K562 (cell line): ENCODE measurements at regions not wholly inside any gene's neighbourhood (a gene's known extent, or its start where the extent isn't known, plus 50 kb on each side); places are given as distances from the start of the nearest gene placed in this dataset.

Experiments used
- ATAC-seq: fragments of 200-7000 bp; cut with Tn5 transposase; 3 replicates; pipeline ENCODE4 v1.9.1; 2020; ENCODE audit warnings: moderate library complexity
- BruUV-seq: library from RNA; stranded (reverse); fragments of 400-500 nt; replicated peaks from 2 replicates; lab custom pipeline; 2021; lab: Mats Ljungman, UMichigan
- CTCF ChIA-PET: fragments of 300-600 bp; formaldehyde crosslinking; extraction: SDS; loops from one replicate; lab custom pipeline; 2021; ENCODE audit warnings: low intra/inter-chr PET ratio; lab: Yijun Ruan, JAX
- POLR2A ChIA-PET: fragments of 300-600, 350-650 bp; sonication (Branson Sonifier 250); formaldehyde crosslinking; extraction: SDS; loops from one replicate; lab custom pipeline; 2021; ENCODE audit warnings: antibody characterized with exemption, inconsistent platforms; lab: Yijun Ruan, JAX
- DNase-seq, 4 experiments: peaks; one replicate each; pipeline versions ENCODE4 v3.0.0 to v3.0.0-alpha.2; 2011 to 2018; ENCODE audit warnings: low spot score in 3 of 4, mixed read lengths in 3 of 4; ENCODE audit errors: extremely low read depth in 1 of 4
- FAIRE-seq: peaks from 2 replicates; lab custom pipeline; 2011; peaks lifted over from hg19 to GRCh38; lab: Jason Lieb, UNC
- H2AFZ ChIP-seq: 2 replicates; pipeline ENCODE4 v1.6.0; 2011; ENCODE audit warnings: low read depth, low read length, control low read depth, inconsistent platforms
- H3K27ac ChIP-seq: fragments of 200-600 bp; 3 replicates; pipeline ENCODE4 v1.8.0; 2011; ENCODE audit warnings: low read depth, mild to moderate bottlenecking, control low read depth, inconsistent platforms, low read length, moderate library complexity, mixed read lengths; ENCODE audit errors: extremely low read depth
- H3K27me3 ChIP-seq, 2 experiments: fragments of 300-600 bp in 1 of 2; 2 replicates in 1 of 2; 3 replicates in 1 of 2; pipeline versions ENCODE4 v1.6.0 to v1.8.0; 2011; ENCODE audit warnings: inconsistent platforms in 2 of 2, low read length in 2 of 2, mild to moderate bottlenecking in 1 of 2, mixed read lengths in 1 of 2, moderate library complexity in 1 of 2; ENCODE audit not compliant: control insufficient read depth in 2 of 2, insufficient read depth in 2 of 2
- H3K36me3 ChIP-seq: fragments of 300-600 bp; 3 replicates; pipeline ENCODE4 v1.8.0; 2011; ENCODE audit warnings: mild to moderate bottlenecking, low read length, inconsistent platforms; ENCODE audit not compliant: control insufficient read depth, insufficient read depth
- H3K4me1 ChIP-seq, 2 experiments: fragments of 200-600 bp in 1 of 2; replicated peaks in 1 of 2; 2 replicates in 1 of 2; 3 replicates in 1 of 2; pipeline versions ENCODE4 v1.5.1 to v1.8.0; 2011; ENCODE audit warnings: inconsistent platforms in 2 of 2, low read length in 2 of 2, mild to moderate bottlenecking in 1 of 2, mixed read lengths in 1 of 2, moderate library complexity in 1 of 2; ENCODE audit not compliant: control insufficient read depth in 2 of 2, insufficient read depth in 2 of 2
- H3K4me2 ChIP-seq: 2 replicates; pipeline ENCODE4 v1.6.1; 2011; ENCODE audit warnings: low read length, control low read depth, inconsistent platforms, mixed read lengths; ENCODE audit not compliant: insufficient read depth
- H3K4me3 ChIP-seq: fragments of 200-600 bp; sonication (generic), shearing (Covaris generic); 2 replicates; pipeline ENCODE4 v1.5.1; 2016; ENCODE audit warnings: control low read depth, inconsistent platforms
- H3K79me2 ChIP-seq: fragments of 200-600 bp; 3 replicates; pipeline ENCODE4 v1.8.0; 2011; ENCODE audit warnings: low read length, inconsistent platforms; ENCODE audit not compliant: control insufficient read depth, insufficient read depth
- H3K9ac ChIP-seq, 2 experiments: 2 replicates each; pipeline versions ENCODE4 v1.6.0 to v1.6.1; 2011; ENCODE audit warnings: low read depth in 2 of 2, low read length in 2 of 2, control low read depth in 1 of 2, inconsistent platforms in 1 of 2, mild to moderate bottlenecking in 1 of 2, mixed read lengths in 1 of 2; ENCODE audit not compliant: insufficient read depth in 1 of 2
- H3K9me1 ChIP-seq: one replicate; pipeline ENCODE4 v1.6.0; 2011; ENCODE audit warnings: inconsistent platforms, mild to moderate bottlenecking, low read length, moderate library complexity; ENCODE audit not compliant: control insufficient read depth, insufficient read depth
- H3K9me3 ChIP-seq: replicated peaks from 2 replicates; pipeline ENCODE4 v1.5.1; 2011; ENCODE audit warnings: low read depth, low read length, inconsistent platforms; ENCODE audit not compliant: control insufficient read depth, insufficient read depth
- H4K20me1 ChIP-seq: replicated peaks from 2 replicates; pipeline ENCODE4 v1.6.1; 2011; ENCODE audit warnings: low read length, inconsistent platforms, mixed read lengths; ENCODE audit not compliant: control insufficient read depth, insufficient read depth
- FIP1L1 ChIP-seq: fragments of 200-400 bp; formaldehyde crosslinking; IDR thresholded peaks from 2 replicates; pipeline ENCODE4 v1.6.1; 2018; ENCODE audit warnings: mild to moderate bottlenecking, low read depth, low read length; ENCODE audit not compliant: poor library complexity, severe bottlenecking
- JUND ChIP-seq, 2 experiments: IDR thresholded peaks; 2 replicates in 1 of 2; 3 replicates in 1 of 2; pipeline ENCODE4 v1.6.1; 2011; ENCODE audit warnings: borderline replicate concordance in 2 of 2, low read depth in 2 of 2, low read length in 2 of 2, improper control_type of control experiment in 1 of 2, missing biosample characterization in 1 of 2, missing genetic modification characterization in 1 of 2, missing genetic modification reagents in 1 of 2
- KAT2B ChIP-seq: IDR thresholded peaks from one replicate; pipeline ENCODE4 v1.6.1; 2012; ENCODE audit warnings: low read depth, mild to moderate bottlenecking, control low read depth, inconsistent platforms, low read length, moderate library complexity
- KAT8 ChIP-seq: fragments of 450-650 bp; IDR thresholded peaks from 2 replicates; pipeline ENCODE4 v1.6.1; 2016; ENCODE audit warnings: low read depth, mild to moderate bottlenecking
- KDM2B ChIP-seq: fragments of 250-450 bp; sonication (Bioruptor Pico); IDR thresholded peaks from 2 replicates; pipeline ENCODE4 v1.8.0; 2021; ENCODE audit warnings: mild to moderate bottlenecking, moderate library complexity
- PURB ChIP-seq: sonication (generic); formaldehyde crosslinking; IDR thresholded peaks from 2 replicates; pipeline ENCODE4 v1.9.0; 2021; ENCODE audit warnings: low read depth, mild to moderate bottlenecking, missing genetic modification reagents
- RB1 ChIP-seq: fragments of 450-650 bp; IDR thresholded peaks from 2 replicates; pipeline ENCODE4 v1.6.1; 2017; ENCODE audit warnings: low read depth, mild to moderate bottlenecking
- RBM22 ChIP-seq: fragments of 200-400 bp; formaldehyde crosslinking; IDR thresholded peaks from 2 replicates; pipeline ENCODE4 v1.6.1; 2018; ENCODE audit warnings: low read length, low read depth; ENCODE audit not compliant: poor library complexity, severe bottlenecking
- RHOXF2B ChIP-seq: fragments of 250-450 bp; sonication (Bioruptor Pico); conservative IDR thresholded peaks from 2 replicates; pipeline ENCODE4 v1.5.1; 2021
- RNF2 ChIP-seq: sonication (generic); IDR thresholded peaks from 2 replicates; pipeline ENCODE4 v1.6.1; 2016
- SNRNP70 ChIP-seq: fragments of 200-400 bp; formaldehyde crosslinking; optimal IDR thresholded peaks from 2 replicates; pipeline ENCODE3; 2017; ENCODE audit warnings: low read depth, low read length
- TRIM28 ChIP-seq: fragments of 450-650 bp; IDR thresholded peaks from 2 replicates; pipeline ENCODE4 v1.6.1; 2017
- YBX1 ChIP-seq: fragments of 450-650 bp; IDR thresholded peaks from 2 replicates; pipeline ENCODE4 v1.7.1; 2016; ENCODE audit warnings: mild to moderate bottlenecking
- ZNF778 ChIP-seq: fragments of 450-650 bp; formaldehyde crosslinking; IDR thresholded peaks from 2 replicates; pipeline ENCODE4 v1.4.0; 2020; ENCODE audit warnings: mild to moderate bottlenecking, moderate library complexity
- WGBS: fragments of 100-300 bp; shearing (Covaris generic); methylation state at CpG from one replicate; pipeline ENCODE4 v1.1.6; 2016; ENCODE audit warnings: low coverage, mixed read lengths; ENCODE audit not compliant: insufficient coverage; ENCODE audit errors: missing lambda C conversion rate; 5-methylcytosine and 5-hydroxymethylcytosine counted together
- in situ Hi-C: fragments of 300-500 bp; cut with MboI; formaldehyde crosslinking; loops from 4 replicates; pipeline ENCODE4 v1.15.0; 2018; ENCODE audit warnings: inconsistent platforms, mixed read lengths
- intact Hi-C: fragments of 100-400 bp; cut with micrococcal nuclease; formaldehyde crosslinking; loops from 2 replicates; pipeline ENCODE4 v1.14.2; 2022
- TF ChIP-seq, protein P1 (sequence below): sonication (generic); formaldehyde crosslinking; IDR thresholded peaks from 2 replicates; pipeline ENCODE4 v1.8.0; 2022; ENCODE audit warnings: mild to moderate bottlenecking, missing genetic modification reagents
- TF ChIP-seq, protein P2 (sequence below), 2 experiments: fragments of 450-650 bp; IDR thresholded peaks; 2 replicates each; pipeline ENCODE4 v1.6.1; 2016

DNA sequence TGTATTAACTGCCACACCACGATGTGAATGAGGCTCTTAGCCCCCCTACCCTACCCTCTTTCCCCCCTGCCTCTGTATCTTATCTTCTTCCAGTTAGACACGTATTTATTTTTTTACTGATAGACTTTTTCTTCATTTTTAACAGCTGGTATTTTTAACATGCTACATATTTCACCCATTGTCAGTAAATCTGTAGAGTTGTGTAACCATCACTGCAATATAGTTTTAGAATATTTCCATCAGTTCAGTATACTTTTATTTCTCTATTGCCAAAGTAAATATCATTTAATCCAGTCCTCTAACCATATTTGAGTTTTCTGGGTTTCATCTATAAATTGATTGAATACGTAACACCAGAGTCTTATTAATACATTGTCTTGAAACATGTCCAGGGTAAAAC lies 62.8 kb downstream of the SPATA31C2 start:
- Histone ChIP-seq H3K27me3 (peaks cover 5 to 37% of the 10 kb centered on the region in 2 experiments; a peak in 4 of 5 replicates), H3K9me1 (no peaks in the 10 kb centered on the region), H3K4me1 (peaks cover 0 to 13% of the 10 kb centered on the region in 2 experiments; a peak in 2 of 5 replicates), H3K79me2 (no peaks in the 10 kb centered on the region), H3K4me3 (no peak overlapping the region), H3K9ac (no peak overlapping the region), H3K36me3 (no peaks in the 10 kb centered on the region), H3K27ac (no peak overlapping the region), H3K4me2 (no peak overlapping the region), H3K9me3 (no peaks in the 10 kb centered on the region), H2AFZ (no peak overlapping the region), H4K20me1 (no peaks in the 10 kb centered on the region)
- in situ Hi-C loops = no loop called here
- DNase-seq (no peak), FAIRE-seq (no peak), ATAC-seq (no peak)
- CTCF ChIA-PET = no interaction called here
- intact Hi-C loops = no loop called here
- BruUV-seq = no TSS peak
- TF ChIP-seq, protein P1, sequence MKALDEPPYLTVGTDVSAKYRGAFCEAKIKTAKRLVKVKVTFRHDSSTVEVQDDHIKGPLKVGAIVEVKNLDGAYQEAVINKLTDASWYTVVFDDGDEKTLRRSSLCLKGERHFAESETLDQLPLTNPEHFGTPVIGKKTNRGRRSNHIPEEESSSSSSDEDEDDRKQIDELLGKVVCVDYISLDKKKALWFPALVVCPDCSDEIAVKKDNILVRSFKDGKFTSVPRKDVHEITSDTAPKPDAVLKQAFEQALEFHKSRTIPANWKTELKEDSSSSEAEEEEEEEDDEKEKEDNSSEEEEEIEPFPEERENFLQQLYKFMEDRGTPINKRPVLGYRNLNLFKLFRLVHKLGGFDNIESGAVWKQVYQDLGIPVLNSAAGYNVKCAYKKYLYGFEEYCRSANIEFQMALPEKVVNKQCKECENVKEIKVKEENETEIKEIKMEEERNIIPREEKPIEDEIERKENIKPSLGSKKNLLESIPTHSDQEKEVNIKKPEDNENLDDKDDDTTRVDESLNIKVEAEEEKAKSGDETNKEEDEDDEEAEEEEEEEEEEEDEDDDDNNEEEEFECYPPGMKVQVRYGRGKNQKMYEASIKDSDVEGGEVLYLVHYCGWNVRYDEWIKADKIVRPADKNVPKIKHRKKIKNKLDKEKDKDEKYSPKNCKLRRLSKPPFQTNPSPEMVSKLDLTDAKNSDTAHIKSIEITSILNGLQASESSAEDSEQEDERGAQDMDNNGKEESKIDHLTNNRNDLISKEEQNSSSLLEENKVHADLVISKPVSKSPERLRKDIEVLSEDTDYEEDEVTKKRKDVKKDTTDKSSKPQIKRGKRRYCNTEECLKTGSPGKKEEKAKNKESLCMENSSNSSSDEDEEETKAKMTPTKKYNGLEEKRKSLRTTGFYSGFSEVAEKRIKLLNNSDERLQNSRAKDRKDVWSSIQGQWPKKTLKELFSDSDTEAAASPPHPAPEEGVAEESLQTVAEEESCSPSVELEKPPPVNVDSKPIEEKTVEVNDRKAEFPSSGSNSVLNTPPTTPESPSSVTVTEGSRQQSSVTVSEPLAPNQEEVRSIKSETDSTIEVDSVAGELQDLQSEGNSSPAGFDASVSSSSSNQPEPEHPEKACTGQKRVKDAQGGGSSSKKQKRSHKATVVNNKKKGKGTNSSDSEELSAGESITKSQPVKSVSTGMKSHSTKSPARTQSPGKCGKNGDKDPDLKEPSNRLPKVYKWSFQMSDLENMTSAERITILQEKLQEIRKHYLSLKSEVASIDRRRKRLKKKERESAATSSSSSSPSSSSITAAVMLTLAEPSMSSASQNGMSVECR (CRISPR knock-in tag) = no peak
- TF ChIP-seq ZNF778 = no peak
- TF ChIP-seq, protein P2, sequence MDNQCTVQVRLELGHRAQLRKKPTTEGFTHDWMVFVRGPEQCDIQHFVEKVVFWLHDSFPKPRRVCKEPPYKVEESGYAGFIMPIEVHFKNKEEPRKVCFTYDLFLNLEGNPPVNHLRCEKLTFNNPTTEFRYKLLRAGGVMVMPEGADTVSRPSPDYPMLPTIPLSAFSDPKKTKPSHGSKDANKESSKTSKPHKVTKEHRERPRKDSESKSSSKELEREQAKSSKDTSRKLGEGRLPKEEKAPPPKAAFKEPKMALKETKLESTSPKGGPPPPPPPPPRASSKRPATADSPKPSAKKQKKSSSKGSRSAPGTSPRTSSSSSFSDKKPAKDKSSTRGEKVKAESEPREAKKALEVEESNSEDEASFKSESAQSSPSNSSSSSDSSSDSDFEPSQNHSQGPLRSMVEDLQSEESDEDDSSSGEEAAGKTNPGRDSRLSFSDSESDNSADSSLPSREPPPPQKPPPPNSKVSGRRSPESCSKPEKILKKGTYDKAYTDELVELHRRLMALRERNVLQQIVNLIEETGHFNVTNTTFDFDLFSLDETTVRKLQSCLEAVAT (IDR thresholded peaks at IDR 0.05) = no peak
- TF ChIP-seq PURB (CRISPR knock-in tag) = no peak
- no peak for TF ChIP-seq FIP1L1
- TF ChIP-seq RB1 = no peak
- no peak for TF ChIP-seq TRIM28
- no peak for TF ChIP-seq KAT2B
- no peak for TF ChIP-seq YBX1
- TF ChIP-seq RHOXF2B (CRISPR knock-in tag) = no peak
- TF ChIP-seq JUND (IDR thresholded peaks at IDR 0.05; ENCODE audit: borderline replicate concordance, low read depth, low read length) = no peak
- no peak for TF ChIP-seq JUND (tag; IDR thresholded peaks at IDR 0.05; ENCODE audit: borderline replicate concordance, low read depth, low read length)
- no peak for TF ChIP-seq KDM2B (CRISPR knock-in tag)
- no peak for TF ChIP-seq RNF2
- no peak for TF ChIP-seq SNRNP70
- TF ChIP-seq RBM22 = no peak
- no peak for TF ChIP-seq KAT8
- WGBS = 8% methylated on average over 3 of the region's 3 CpGs
- POLR2A ChIA-PET = interaction anchor here (1.7 kb wide), 1 partner anchor 19 kb away, joined by 5 read pairs; no protein-coding TSS in a partner anchor
